H1 (cell line): ENCODE measurements at regions not wholly inside any gene's neighbourhood (a gene's known extent, or its start where the extent isn't known, plus 50 kb on each side); places are given as distances from the start of the nearest gene placed in this dataset.
A peak's percentile ranks its signal among the peaks of the same experiment; 100 is the strongest.

ENCODE experiments used
- CTCF ChIA-PET: fragments of 300-600 bp; sonication (Branson Sonifier 250); formaldehyde crosslinking; loops from one replicate; lab custom pipeline; 2021; ENCODE audit not compliant: partially characterized antibody; lab: Charles Lee
- POLR2A ChIA-PET: fragments of 300-600 bp; sonication (Branson Sonifier 250); formaldehyde crosslinking; loops from one replicate; lab custom pipeline; 2021; ENCODE audit warnings: inconsistent platforms; ENCODE audit not compliant: partially characterized antibody; lab: Charles Lee
- DNase-seq, 2 experiments: peaks; one replicate each; pipeline versions ENCODE4 v3.0.0 to v3.0.0-alpha.2; 2010 to 2022; ENCODE audit warnings: low spot score in 2 of 2, low read depth in 1 of 2, mixed read lengths in 1 of 2
- FAIRE-seq: peaks from 2 replicates; lab custom pipeline; 2011; peaks lifted over from hg19 to GRCh38; lab: Jason Lieb, UNC
- H2AFZ ChIP-seq: 2 replicates; pipeline ENCODE4 v1.8.1; 2012; ENCODE audit warnings: low read length, inconsistent platforms
- H2AK5ac ChIP-seq: 2 replicates; pipeline ENCODE4 v1.6.1; 2013; ENCODE audit warnings: low read depth, low read length
- H2BK120ac ChIP-seq: replicated peaks from 2 replicates; pipeline ENCODE3; 2013; ENCODE audit warnings: low read depth, low read length, inconsistent platforms
- H2BK12ac ChIP-seq: 2 replicates; pipeline ENCODE4 v1.6.1; 2013; ENCODE audit warnings: low read depth, low read length
- H2BK15ac ChIP-seq: 2 replicates; pipeline ENCODE4 v1.6.1; 2013; ENCODE audit warnings: low read length
- H2BK20ac ChIP-seq: 2 replicates; pipeline ENCODE4 v1.6.1; 2013; ENCODE audit warnings: low read length
- H2BK5ac ChIP-seq: 2 replicates; pipeline ENCODE4 v1.6.1; 2013; ENCODE audit warnings: low read depth, low read length
- H3K14ac ChIP-seq: 2 replicates; pipeline ENCODE4 v1.6.1; 2013; ENCODE audit warnings: inconsistent platforms; ENCODE audit not compliant: insufficient read length
- H3K18ac ChIP-seq: 2 replicates; pipeline ENCODE4 v1.6.1; 2013; ENCODE audit warnings: low read length; ENCODE audit errors: extremely low read depth
- H3K23ac ChIP-seq: 2 replicates; pipeline ENCODE4 v1.6.1; 2013; ENCODE audit warnings: inconsistent platforms; ENCODE audit not compliant: insufficient read length
- H3K23me2 ChIP-seq: 2 replicates; pipeline ENCODE4 v1.6.1; 2013; ENCODE audit warnings: low read depth, low read length
- H3K27ac ChIP-seq: 2 replicates; pipeline ENCODE4 v1.6.1; 2011; ENCODE audit warnings: low read depth, low read length, inconsistent platforms
- H3K27me3 ChIP-seq, 4 experiments: replicated peaks in 1 of 4; 1 replicate in 1 of 4; 2 replicates in 3 of 4; pipeline versions ENCODE4 v1.6.1 to v1.8.1; 2011 to 2013; ENCODE audit warnings: low read length in 3 of 4, mild to moderate bottlenecking in 3 of 4, inconsistent platforms in 2 of 4, mixed read lengths in 2 of 4, moderate library complexity in 1 of 4; ENCODE audit not compliant: control insufficient read depth in 3 of 4, insufficient read depth in 3 of 4; ENCODE audit errors: extremely low read depth in 1 of 4
- H3K36me3 ChIP-seq, 4 experiments: 2 replicates each; pipeline versions ENCODE4 v1.6.1 to v1.8.1; 2011 to 2013; ENCODE audit warnings: mild to moderate bottlenecking in 4 of 4, low read length in 3 of 4, moderate library complexity in 2 of 4, control low read depth in 1 of 4, inconsistent platforms in 1 of 4; ENCODE audit not compliant: insufficient read depth in 4 of 4, control insufficient read depth in 2 of 4
- H3K4ac ChIP-seq: replicated peaks from 2 replicates; pipeline ENCODE3; 2013; ENCODE audit warnings: low read length, low read depth, mixed read lengths, inconsistent platforms; ENCODE audit not compliant: insufficient read length
- H3K4me1 ChIP-seq, 4 experiments: replicated peaks in 1 of 4; 1 replicate in 1 of 4; 2 replicates in 3 of 4; pipeline versions ENCODE4 v1.6.1 to v1.8.1; 2011 to 2013; ENCODE audit warnings: low read length in 3 of 4, inconsistent platforms in 2 of 4, mixed read lengths in 1 of 4; ENCODE audit not compliant: insufficient read depth in 4 of 4, control insufficient read depth in 3 of 4
- H3K4me2 ChIP-seq, 2 experiments: 2 replicates each; pipeline versions ENCODE4 v1.6.1 to v1.8.1; 2011 to 2013; ENCODE audit warnings: low read depth in 2 of 2, low read length in 2 of 2, control low read depth in 1 of 2, inconsistent platforms in 1 of 2, mild to moderate bottlenecking in 1 of 2; ENCODE audit not compliant: insufficient read depth in 1 of 2
- H3K4me3 ChIP-seq, 4 experiments: fragments of 200-600, 300-600 bp in 1 of 4; sonication (generic), shearing (Covaris generic), sonication (Bioruptor Twin) in 1 of 4; 2 replicates each; pipeline versions ENCODE4 v1.5.1 to v1.8.1; 2011 to 2016; ENCODE audit warnings: low read length in 4 of 4, low read depth in 3 of 4, control low read depth in 2 of 4, inconsistent platforms in 2 of 4, mild to moderate bottlenecking in 2 of 4, mixed read lengths in 1 of 4, moderate library complexity in 1 of 4; ENCODE audit not compliant: insufficient read depth in 2 of 4; ENCODE audit errors: extremely low read depth in 1 of 4
- H3K56ac ChIP-seq: replicated peaks from 2 replicates; pipeline ENCODE3; 2013; ENCODE audit warnings: low read depth, mild to moderate bottlenecking, mixed read lengths, low read length, inconsistent platforms; ENCODE audit not compliant: insufficient read length
- H3K79me1 ChIP-seq: 2 replicates; pipeline ENCODE4 v1.6.1; 2013; ENCODE audit warnings: low read depth, low read length, control low read depth
- H3K79me2 ChIP-seq, 2 experiments: 2 replicates each; pipeline versions ENCODE4 v1.6.1 to v1.8.1; 2012 to 2013; ENCODE audit warnings: low read length in 2 of 2, mild to moderate bottlenecking in 2 of 2, inconsistent platforms in 1 of 2; ENCODE audit not compliant: insufficient read depth in 2 of 2, control insufficient read depth in 1 of 2
- H3K9ac ChIP-seq, 4 experiments: replicated peaks in 1 of 4; 1 replicate in 1 of 4; 2 replicates in 3 of 4; pipeline versions ENCODE4 v1.6.1 to v1.8.1; 2011 to 2013; ENCODE audit warnings: low read depth in 3 of 4, low read length in 3 of 4, control low read depth in 2 of 4, mild to moderate bottlenecking in 2 of 4, moderate library complexity in 2 of 4, inconsistent platforms in 1 of 4; ENCODE audit errors: extremely low read depth in 1 of 4
- H3K9me3 ChIP-seq, 2 experiments: 2 replicates each; pipeline versions ENCODE4 v1.6.1 to v1.8.1; 2012 to 2013; ENCODE audit warnings: mild to moderate bottlenecking in 2 of 2, moderate library complexity in 2 of 2, control low read depth in 1 of 2, inconsistent platforms in 1 of 2, low read depth in 1 of 2, low read length in 1 of 2, mixed read lengths in 1 of 2; ENCODE audit not compliant: insufficient read depth in 2 of 2
- H4K20me1 ChIP-seq, 2 experiments: replicated peaks in 1 of 2; 2 replicates each; pipeline versions ENCODE3 to v1.8.1; 2011 to 2013; ENCODE audit warnings: inconsistent platforms in 2 of 2, low read length in 2 of 2, mild to moderate bottlenecking in 1 of 2; ENCODE audit not compliant: insufficient read depth in 2 of 2, control insufficient read depth in 1 of 2
- H4K5ac ChIP-seq: 2 replicates; pipeline ENCODE4 v1.6.1; 2013; ENCODE audit warnings: low read length, low read depth, mixed read lengths, inconsistent platforms; ENCODE audit not compliant: insufficient read length
- H4K8ac ChIP-seq: 2 replicates; pipeline ENCODE4 v1.8.0; 2013; ENCODE audit warnings: mild to moderate bottlenecking, moderate library complexity, low read length, inconsistent platforms; ENCODE audit not compliant: insufficient read depth; ENCODE audit errors: extremely low read depth
- H4K91ac ChIP-seq: replicated peaks from 2 replicates; pipeline ENCODE3; 2013; ENCODE audit warnings: low read length, mixed read lengths, inconsistent platforms; ENCODE audit not compliant: insufficient read length
- BACH1 ChIP-seq: IDR thresholded peaks from 2 replicates; pipeline ENCODE4 v1.6.1; 2012; ENCODE audit warnings: low read length, improper control_type of control experiment
- GTF2F1 ChIP-seq: IDR thresholded peaks from 2 replicates; pipeline ENCODE4 v1.6.1; 2012; ENCODE audit warnings: low read depth, low read length, improper control_type of control experiment, borderline replicate concordance
- HDAC2 ChIP-seq, 2 experiments: fragments of 300-600 bp in 1 of 2; sonication (generic) in 1 of 2; IDR thresholded peaks; 2 replicates each; pipeline ENCODE4 v1.6.1; 2011 to 2012; ENCODE audit warnings: low read depth in 2 of 2, low read length in 2 of 2, mild to moderate bottlenecking in 2 of 2, moderate library complexity in 2 of 2, borderline replicate concordance in 1 of 2, inconsistent platforms in 1 of 2
- NANOG ChIP-seq: IDR thresholded peaks from 2 replicates; pipeline ENCODE4 v1.6.1; 2011; ENCODE audit warnings: low read length, low read depth, mild to moderate bottlenecking, inconsistent platforms; ENCODE audit not compliant: insufficient read depth, poor library complexity, severe bottlenecking
- POU5F1 ChIP-seq: IDR thresholded peaks from 2 replicates; pipeline ENCODE4 v1.6.1; 2011; ENCODE audit warnings: low read depth, mild to moderate bottlenecking, low read length, moderate library complexity
- RAD21 ChIP-seq, 2 experiments: IDR thresholded peaks in 1 of 2; conservative IDR thresholded peaks in 1 of 2; 2 replicates each; pipeline ENCODE4 v1.6.1; 2011; ENCODE audit warnings: low read depth in 2 of 2, low read length in 2 of 2, improper control_type of control experiment in 1 of 2, inconsistent platforms in 1 of 2, mild to moderate bottlenecking in 1 of 2, moderate library complexity in 1 of 2
- TEAD4 ChIP-seq: IDR thresholded peaks from 2 replicates; pipeline ENCODE4 v1.6.1; 2012; ENCODE audit warnings: low read depth, low read length, inconsistent platforms, mixed read lengths
- YY1 ChIP-seq: IDR thresholded peaks from 2 replicates; pipeline ENCODE4 v1.6.1; 2011; ENCODE audit warnings: low read depth, mild to moderate bottlenecking, low read length
- WGBS, 2 experiments: shearing (Covaris generic) in 1 of 2; methylation state at CpG; one replicate each; pipeline versions ENCODE4 v1.1.6 to v1.1.7; 2013 to 2015; ENCODE audit warnings: low lambda C conversion rate in 2 of 2, mixed read lengths in 2 of 2, inconsistent platforms in 1 of 2, low coverage in 1 of 2, missing lambda C conversion rate in 1 of 2; ENCODE audit not compliant: insufficient replicate concordance in 2 of 2, insufficient coverage in 1 of 2, insufficient read length in 1 of 2; ENCODE audit errors: extremely low coverage in 1 of 2, missing lambda C conversion rate in 1 of 2; 5-methylcytosine and 5-hydroxymethylcytosine counted together
- TF ChIP-seq, protein P1 (sequence below), 3 experiments: IDR thresholded peaks; 1 replicate in 2 of 3; 2 replicates in 1 of 3; pipeline versions ENCODE4 v1.5.1 to v1.6.1; 2011; ENCODE audit warnings: low read length in 3 of 3, mild to moderate bottlenecking in 3 of 3, inconsistent platforms in 2 of 3, low read depth in 1 of 3, moderate library complexity in 1 of 3; ENCODE audit not compliant: insufficient read depth in 1 of 3; ENCODE audit errors: control extremely low read depth in 1 of 3

DNA sequence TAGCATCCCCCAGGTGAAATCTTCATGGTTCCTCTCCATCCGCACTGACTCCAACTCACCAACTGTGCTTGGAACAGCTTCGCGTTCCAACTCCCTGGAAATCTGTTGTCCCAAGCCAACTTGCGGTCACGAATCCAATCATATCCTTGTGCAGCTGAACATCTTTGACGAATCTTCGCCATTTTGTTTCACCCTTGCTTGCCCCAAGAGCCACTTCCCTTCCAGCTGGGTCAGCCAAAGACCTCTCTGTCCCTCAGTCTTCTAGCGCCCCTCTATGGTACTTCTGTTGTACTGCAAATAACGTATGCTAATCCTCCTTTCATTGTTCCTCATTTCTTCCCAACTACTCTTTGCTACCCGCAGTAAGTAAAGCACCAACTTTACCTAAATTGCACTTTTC lies 61.0 kb upstream of the TARS1 start:
- H2AFZ ChIP-seq: peak overlapping the region; percentile 100
- peak in 1 of 2 experiments; percentile 58 for DNase-seq

More for the DNA sequence above, 61.0 kb upstream of the TARS1 start:
- TF ChIP-seq POU5F1: no peak
- TF ChIP-seq GTF2F1: no peak
- TF ChIP-seq YY1: peak; percentile 93
- TF ChIP-seq BACH1: no peak
- TF ChIP-seq, protein P1, sequence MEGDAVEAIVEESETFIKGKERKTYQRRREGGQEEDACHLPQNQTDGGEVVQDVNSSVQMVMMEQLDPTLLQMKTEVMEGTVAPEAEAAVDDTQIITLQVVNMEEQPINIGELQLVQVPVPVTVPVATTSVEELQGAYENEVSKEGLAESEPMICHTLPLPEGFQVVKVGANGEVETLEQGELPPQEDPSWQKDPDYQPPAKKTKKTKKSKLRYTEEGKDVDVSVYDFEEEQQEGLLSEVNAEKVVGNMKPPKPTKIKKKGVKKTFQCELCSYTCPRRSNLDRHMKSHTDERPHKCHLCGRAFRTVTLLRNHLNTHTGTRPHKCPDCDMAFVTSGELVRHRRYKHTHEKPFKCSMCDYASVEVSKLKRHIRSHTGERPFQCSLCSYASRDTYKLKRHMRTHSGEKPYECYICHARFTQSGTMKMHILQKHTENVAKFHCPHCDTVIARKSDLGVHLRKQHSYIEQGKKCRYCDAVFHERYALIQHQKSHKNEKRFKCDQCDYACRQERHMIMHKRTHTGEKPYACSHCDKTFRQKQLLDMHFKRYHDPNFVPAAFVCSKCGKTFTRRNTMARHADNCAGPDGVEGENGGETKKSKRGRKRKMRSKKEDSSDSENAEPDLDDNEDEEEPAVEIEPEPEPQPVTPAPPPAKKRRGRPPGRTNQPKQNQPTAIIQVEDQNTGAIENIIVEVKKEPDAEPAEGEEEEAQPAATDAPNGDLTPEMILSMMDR (IDR thresholded peaks at IDR 0.05; ENCODE audit: control extremely low read depth in 1 of 3, insufficient read depth in 1 of 3, low read depth in 1 of 3, low read length in 3 of 3): peak; percentile 44 to 94 (median 84)
- TF ChIP-seq TEAD4: peak; percentile 53; the same call in 1 of the 2 replicates
- peak; percentile 99 for TF ChIP-seq RAD21 (IDR thresholded peaks at IDR 0.05 in 1 of 2, conservative IDR thresholded peaks at IDR 0.05 in 1 of 2; ENCODE audit: low read depth in 2 of 2, low read length in 2 of 2)
- TF ChIP-seq HDAC2 (IDR thresholded peaks at IDR 0.05; ENCODE audit: borderline replicate concordance in 1 of 2, low read depth in 2 of 2, low read length in 2 of 2): no peak
- TF ChIP-seq NANOG: no peak
- TF ChIP-seq, all 59 proteins: peak for 4
- Histone ChIP-seq H3K14ac (no peak overlapping the region), H2AK5ac (no peak overlapping the region), H2BK20ac (0 out of 2 replicates have a peak overlapping the region, but pooled peaks have one; percentile 3), H3K4me3 (no peak overlapping the region), H3K27ac (no peak overlapping the region), H3K9me3 (peaks cover 0 to 3% of the 10 kb centered on the region in 2 experiments; a peak in 2 of 4 replicates), H2BK12ac (no peak overlapping the region), H3K36me3 (no peaks in the 10 kb centered on the region), H4K5ac (no peak overlapping the region), H2BK15ac (no peak overlapping the region; the same call in 1 of the 2 replicates), H3K23me2 (no peaks in the 10 kb centered on the region), H3K18ac (no peak overlapping the region), H4K20me1 (no peaks in the 10 kb centered on the region), H3K9ac (no peak overlapping the region), H3K4ac (no peak overlapping the region), H4K91ac (peak overlapping the region; percentile 12), H2BK120ac (no peak overlapping the region), H3K27me3 (no peaks in the 10 kb centered on the region), H2BK5ac (no peak overlapping the region; the same call in 1 of the 2 replicates), H4K8ac (peak overlapping the region; percentile 84; the same call in 1 of the 2 replicates), H3K23ac (no peak overlapping the region), H3K4me2 (no peak overlapping the region), H3K79me1 (no peaks in the 10 kb centered on the region), H3K79me2 (no peaks in the 10 kb centered on the region), H3K56ac (no peak overlapping the region), H3K4me1 (no peaks in the 10 kb centered on the region)
- POLR2A ChIA-PET: no interaction called here
- WGBS, 2 experiments: 68% methylated on average over 10 of the region's 10 CpGs; no CpG with 5 or more reads in 1 of the 2 experiments
- FAIRE-seq: peak; percentile 76
- CTCF ChIA-PET: interaction anchor here (0.6 to 2.5 kb wide), 20 partner anchors 10 to 463 kb away, joined by 3 to 19 read pairs (median 4); no protein-coding TSS in a partner anchor
